Stimulated activated memory B cell treated with anti-CD40 and anti-IgM and Interleukin-4, amounts not matched to agents 10 μg/mL and 1 μg/mL and 100 μg/mL, for 72 hours (primary cell): ENCODE measurements at regions not wholly inside any gene's neighbourhood (a gene's known extent, or its start where the extent isn't known, plus 50 kb on each side); places are given as distances from the start of the nearest gene placed in this dataset.

Source experiments
- ATAC-seq: fragments of 150-1000 bp; cut with Tn5 transposase; 2 replicates; pipeline ENCODE4 v1.10.0; 2021
- H3K27ac Mint-ChIP-seq: one replicate; pipeline ENCODE4 v1.8.0; 2022; ENCODE audit warnings: mild to moderate bottlenecking, mixed read lengths
- H3K27me3 Mint-ChIP-seq: one replicate; pipeline ENCODE4 v1.8.0; 2022; ENCODE audit warnings: mixed read lengths
- H3K36me3 Mint-ChIP-seq: one replicate; pipeline ENCODE4 v1.8.0; 2022; ENCODE audit warnings: mixed read lengths
- H3K4me1 Mint-ChIP-seq: one replicate; pipeline ENCODE4 v1.8.0; 2022; ENCODE audit warnings: mixed read lengths
- H3K4me3 Mint-ChIP-seq: one replicate; pipeline ENCODE4 v1.8.0; 2022; ENCODE audit warnings: mild to moderate bottlenecking, moderate library complexity, mixed read lengths
- H3K9me3 Mint-ChIP-seq: one replicate; pipeline ENCODE4 v1.8.0; 2022; ENCODE audit warnings: mixed read lengths

DNA sequence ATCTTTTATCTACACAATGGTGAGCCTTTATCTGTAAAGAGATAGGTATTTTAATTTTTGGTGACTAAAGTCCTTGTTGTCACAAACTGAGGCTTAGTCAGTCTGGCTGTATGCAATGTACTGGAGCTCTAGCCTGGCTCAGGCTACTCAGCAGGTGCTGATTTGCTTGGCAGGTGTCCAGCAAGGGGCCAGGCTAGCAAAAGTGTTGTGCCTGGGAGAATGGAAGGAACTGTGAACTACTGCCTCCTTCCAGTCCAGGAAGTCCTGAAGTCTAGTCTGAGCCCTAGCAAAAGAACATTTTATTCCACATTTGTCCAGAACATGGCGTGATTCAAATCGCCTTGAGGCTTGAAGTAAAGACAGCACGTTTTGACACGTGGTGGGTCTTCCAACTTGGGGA lies 260.5 kb downstream of the CCDC85A start:
- Mint-ChIP-seq H3K36me3 (no peaks in the 10 kb centered on the region), H3K27me3 (no peaks in the 10 kb centered on the region), H3K4me1 (no peaks in the 10 kb centered on the region), H3K9me3 (no peaks in the 10 kb centered on the region), H3K27ac (no peak overlapping the region), H3K4me3 (no peak overlapping the region)
- ATAC-seq, result no peak

GRCh38 chr2:56448403-56449001 lies 264.7 kb downstream of the CCDC85A start:
- no peaks in the 10 kb centered on the region for H3K4me1 Mint-ChIP-seq
- no peak overlapping the region for H3K4me3 Mint-ChIP-seq
- H3K27me3 Mint-ChIP-seq, result no peaks in the 10 kb centered on the region
- H3K36me3 Mint-ChIP-seq, result no peaks in the 10 kb centered on the region
- no peak for ATAC-seq
- H3K9me3 Mint-ChIP-seq, result peaks cover 12% of the 10 kb centered on the region
- H3K27ac Mint-ChIP-seq, result no peak overlapping the region

- Mint-ChIP-seq H3K27me3 (no peaks in the 10 kb centered on the region), H3K9me3 (peaks cover 12% of the 10 kb centered on the region), H3K36me3 (no peaks in the 10 kb centered on the region), H3K4me3 (no peak overlapping the region), H3K4me1 (no peaks in the 10 kb centered on the region), H3K27ac (no peak overlapping the region)
- ATAC-seq, result no peak
Measured at GRCh38 chr2:56449002-56449431, 265.2 kb downstream of the CCDC85A start.

DNA sequence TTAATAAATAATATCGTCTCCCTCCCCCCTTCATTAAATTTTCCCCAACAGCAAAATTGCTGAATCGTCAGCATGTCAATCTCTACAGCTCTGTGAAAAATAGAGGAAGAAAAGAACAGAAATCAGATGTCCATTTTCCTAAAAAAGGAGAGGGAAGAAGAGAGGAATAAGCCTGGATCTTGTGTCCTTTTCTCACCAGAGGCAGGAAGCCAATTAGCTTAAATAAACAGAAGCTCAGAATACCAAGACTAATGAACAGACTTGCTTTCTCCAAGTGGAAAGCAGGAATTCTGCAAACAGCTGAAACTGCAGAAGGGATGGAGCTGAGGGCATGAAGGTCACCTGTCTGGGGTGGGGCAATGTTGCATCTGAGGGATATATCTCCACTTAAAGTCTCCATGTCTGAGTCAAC lies 265.7 kb downstream of the CCDC85A start:
- Mint-ChIP-seq H3K27me3 (no peaks in the 10 kb centered on the region), H3K4me3 (no peak overlapping the region), H3K4me1 (no peaks in the 10 kb centered on the region), H3K36me3 (no peaks in the 10 kb centered on the region), H3K9me3 (peaks cover 12% of the 10 kb centered on the region), H3K27ac (no peak overlapping the region)
- ATAC-seq, result no peak

DNA sequence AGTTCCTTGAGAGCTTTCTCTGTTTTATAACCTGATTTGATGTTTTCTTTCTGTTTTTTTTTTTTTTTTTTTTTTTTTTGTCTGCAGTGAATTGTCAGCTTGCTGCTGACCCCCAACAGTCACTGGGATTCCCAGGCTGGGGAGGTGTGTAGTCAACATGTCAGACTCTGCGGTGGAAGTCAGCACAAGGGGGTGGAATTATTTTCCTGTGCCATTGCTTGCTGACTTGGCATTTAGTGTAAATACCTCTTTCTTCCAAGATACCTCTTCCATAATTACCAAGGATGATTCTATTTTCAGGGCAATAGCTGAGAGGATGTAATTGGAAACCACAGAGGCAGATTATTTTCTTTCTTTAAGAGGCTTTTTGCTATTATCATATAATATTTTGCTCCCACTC lies 266.3 kb downstream of the CCDC85A start:
- H3K27me3 Mint-ChIP-seq, result no peaks in the 10 kb centered on the region

GRCh38 chr2:56450772-56451171 lies 267.0 kb downstream of the CCDC85A start:
- no peak for ATAC-seq
- H3K27me3 Mint-ChIP-seq, result no peaks in the 10 kb centered on the region
- H3K36me3 Mint-ChIP-seq, result no peaks in the 10 kb centered on the region
- no peak overlapping the region for H3K4me3 Mint-ChIP-seq
- H3K27ac Mint-ChIP-seq, result no peak overlapping the region
- H3K9me3 Mint-ChIP-seq, result peaks cover 12% of the 10 kb centered on the region
- no peaks in the 10 kb centered on the region for H3K4me1 Mint-ChIP-seq

More for the DNA sequence above, 266.3 kb downstream of the CCDC85A start:
- no peaks in the 10 kb centered on the region for H3K4me1 Mint-ChIP-seq
- H3K4me3 Mint-ChIP-seq, result no peak overlapping the region
- no peaks in the 10 kb centered on the region for H3K36me3 Mint-ChIP-seq
- peaks cover 12% of the 10 kb centered on the region for H3K9me3 Mint-ChIP-seq
- ATAC-seq, result no peak
- no peak overlapping the region for H3K27ac Mint-ChIP-seq

DNA sequence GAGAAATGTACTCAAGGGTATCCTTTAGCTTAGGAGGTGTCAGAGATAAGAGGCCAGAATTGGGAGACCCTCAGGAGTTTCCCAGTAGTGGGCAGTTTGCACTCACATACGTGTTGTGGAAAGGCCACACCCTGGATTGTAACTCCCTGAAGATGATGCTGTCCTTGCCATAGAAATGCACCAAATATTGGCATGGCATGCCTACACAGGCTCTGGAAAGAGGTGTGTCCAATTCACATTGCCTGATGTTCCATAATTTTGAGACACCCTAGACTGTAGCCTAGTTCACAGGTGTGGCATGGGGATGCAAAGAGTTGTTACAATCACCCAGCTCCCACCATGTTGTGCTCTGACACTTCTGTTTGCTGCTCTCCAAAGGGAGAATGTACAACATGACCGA lies 271.9 kb downstream of the CCDC85A start:
- H3K4me1 Mint-ChIP-seq, result no peaks in the 10 kb centered on the region
- H3K27ac Mint-ChIP-seq, result no peak overlapping the region
- peaks cover 13% of the 10 kb centered on the region for H3K9me3 Mint-ChIP-seq
- H3K4me3 Mint-ChIP-seq, result no peak overlapping the region
- no peaks in the 10 kb centered on the region for H3K36me3 Mint-ChIP-seq
- H3K27me3 Mint-ChIP-seq, result no peaks in the 10 kb centered on the region
- no peak for ATAC-seq

GRCh38 chr2:56456791-56457190 lies 273.0 kb downstream of the CCDC85A start:
- Mint-ChIP-seq H3K27ac (no peak overlapping the region), H3K4me3 (no peak overlapping the region), H3K36me3 (no peaks in the 10 kb centered on the region), H3K9me3 (peaks cover 3% of the 10 kb centered on the region), H3K4me1 (no peaks in the 10 kb centered on the region), H3K27me3 (no peaks in the 10 kb centered on the region)
- ATAC-seq, result no peak

DNA sequence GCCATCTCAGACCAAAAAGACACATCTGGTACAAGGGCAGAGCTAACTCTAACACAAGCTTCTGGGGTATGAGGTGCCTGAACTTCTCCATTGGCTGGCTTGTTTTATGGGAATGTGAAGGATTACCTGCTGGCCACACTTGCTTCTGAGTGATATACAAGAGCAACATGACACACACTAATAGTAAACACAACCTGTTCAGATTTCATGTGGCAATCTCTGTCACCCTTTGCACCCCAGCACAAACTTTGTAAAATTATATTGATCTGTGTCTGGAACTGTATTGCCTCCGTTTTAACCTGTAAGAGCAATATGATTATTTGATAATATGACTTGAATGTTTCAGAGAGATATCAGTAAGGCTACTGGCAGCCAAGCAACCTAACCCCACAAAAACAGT lies 276.7 kb downstream of the CCDC85A start:
- no peak for ATAC-seq
- Mint-ChIP-seq H3K36me3 (no peaks in the 10 kb centered on the region), H3K27ac (no peak overlapping the region), H3K27me3 (no peaks in the 10 kb centered on the region), H3K9me3 (peaks cover 8% of the 10 kb centered on the region), H3K4me3 (no peak overlapping the region), H3K4me1 (no peaks in the 10 kb centered on the region)

DNA sequence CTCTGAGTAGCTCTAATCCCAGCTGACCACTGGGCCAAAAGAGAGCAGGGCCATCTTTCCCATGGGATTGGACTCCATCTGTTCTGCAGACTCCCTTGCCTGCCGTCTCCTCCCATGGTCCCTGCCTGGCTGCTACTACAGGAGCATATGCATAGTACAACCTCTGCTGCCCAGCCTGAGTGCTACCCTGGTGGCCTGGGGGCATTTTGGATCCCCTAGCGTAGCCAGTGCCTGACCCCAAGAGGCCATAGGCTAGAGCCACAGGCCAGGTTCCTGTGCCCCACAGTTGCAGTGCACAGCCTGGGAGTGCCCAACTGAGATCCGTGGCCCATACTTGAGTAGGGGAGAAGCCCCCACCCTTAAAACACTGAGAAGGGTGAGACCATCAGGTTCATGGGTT lies 280.3 kb downstream of the CCDC85A start:
- no peaks in the 10 kb centered on the region for H3K4me1 Mint-ChIP-seq

DNA sequence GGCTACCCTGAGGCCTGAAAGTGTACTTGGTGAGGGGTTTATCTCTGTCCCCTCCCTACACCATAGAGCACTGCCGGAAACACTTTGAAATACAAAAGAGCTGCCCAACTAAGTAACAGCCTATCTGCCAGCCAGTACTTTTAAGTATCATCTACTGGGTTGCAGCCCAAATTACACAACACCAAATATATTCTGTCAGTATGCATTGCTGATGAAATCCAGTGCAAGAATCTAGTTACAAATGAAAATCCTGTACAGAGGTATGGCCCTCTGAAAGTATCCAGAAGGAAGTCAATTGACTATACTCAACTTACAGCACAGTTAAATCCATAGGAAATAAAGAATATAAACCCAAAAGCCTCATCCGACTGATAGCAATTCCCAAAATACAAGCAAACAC lies 280.8 kb downstream of the CCDC85A start:
- H3K9me3 Mint-ChIP-seq, result peaks cover 5% of the 10 kb centered on the region
- H3K4me3 Mint-ChIP-seq, result no peak overlapping the region
- no peaks in the 10 kb centered on the region for H3K27me3 Mint-ChIP-seq
- H3K4me1 Mint-ChIP-seq, result no peaks in the 10 kb centered on the region
- ATAC-seq, result no peak
- H3K36me3 Mint-ChIP-seq, result no peaks in the 10 kb centered on the region
- H3K27ac Mint-ChIP-seq, result no peak overlapping the region

More for the DNA sequence above, 280.3 kb downstream of the CCDC85A start:
- ATAC-seq, result no peak
- peaks cover 5% of the 10 kb centered on the region for H3K9me3 Mint-ChIP-seq
- no peaks in the 10 kb centered on the region for H3K27me3 Mint-ChIP-seq
- no peaks in the 10 kb centered on the region for H3K36me3 Mint-ChIP-seq
- no peak overlapping the region for H3K27ac Mint-ChIP-seq
- no peak overlapping the region for H3K4me3 Mint-ChIP-seq

- Mint-ChIP-seq H3K4me3 (no peak overlapping the region), H3K4me1 (no peaks in the 10 kb centered on the region), H3K36me3 (no peaks in the 10 kb centered on the region), H3K9me3 (peaks cover 5% of the 10 kb centered on the region), H3K27me3 (no peaks in the 10 kb centered on the region), H3K27ac (no peak overlapping the region)
- ATAC-seq, result no peak
Measured at GRCh38 chr2:56465491-56465890, 281.7 kb downstream of the CCDC85A start.

GRCh38 chr2:56473524-56473923 lies 289.7 kb downstream of the CCDC85A start:
- Mint-ChIP-seq H3K27ac (no peak overlapping the region), H3K27me3 (no peaks in the 10 kb centered on the region), H3K9me3 (no peaks in the 10 kb centered on the region), H3K4me3 (no peak overlapping the region), H3K4me1 (no peaks in the 10 kb centered on the region), H3K36me3 (no peaks in the 10 kb centered on the region)
- no peak for ATAC-seq

DNA sequence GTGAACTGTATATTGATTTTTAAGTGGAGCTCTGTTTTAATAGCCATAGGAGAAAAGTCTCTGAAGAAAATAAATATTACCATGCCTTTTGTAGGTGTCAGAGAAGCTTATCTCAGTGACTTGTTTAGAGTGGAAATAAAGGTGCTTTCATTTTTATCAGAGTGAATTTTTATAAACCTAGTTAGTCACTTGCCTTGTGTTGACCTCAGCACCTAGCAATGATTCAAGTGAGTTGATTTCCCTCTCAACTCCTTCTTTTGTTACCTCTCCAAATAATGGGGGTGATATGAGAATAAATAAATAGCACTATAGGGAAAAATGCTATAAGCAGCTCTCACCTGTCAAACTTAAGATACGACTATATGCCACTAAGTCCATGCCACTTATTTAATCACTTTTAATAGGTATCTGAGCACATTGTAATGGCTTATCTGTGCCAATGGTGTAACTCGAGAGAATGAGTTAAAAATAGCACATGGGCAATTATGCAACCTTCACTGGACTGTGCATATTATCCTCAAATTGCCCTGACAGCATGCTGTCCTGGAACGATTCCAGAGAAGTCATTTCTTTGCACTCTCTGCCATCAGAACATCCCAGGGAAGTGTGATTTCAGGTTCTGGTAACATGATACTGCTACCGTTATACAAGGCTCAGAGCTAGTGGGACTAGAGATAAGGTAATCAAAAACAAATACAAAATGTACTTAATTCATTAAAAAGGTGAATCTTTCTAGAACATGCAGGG lies 290.8 kb downstream of the CCDC85A start:
- Mint-ChIP-seq H3K4me3 (no peak overlapping the region), H3K9me3 (no peaks in the 10 kb centered on the region), H3K36me3 (no peaks in the 10 kb centered on the region), H3K4me1 (no peaks in the 10 kb centered on the region), H3K27ac (no peak overlapping the region), H3K27me3 (no peaks in the 10 kb centered on the region)
- no peak for ATAC-seq

GRCh38 chr2:56475191-56475590 lies 291.4 kb downstream of the CCDC85A start:
- H3K27ac Mint-ChIP-seq, result no peak overlapping the region
- no peaks in the 10 kb centered on the region for H3K9me3 Mint-ChIP-seq
- H3K4me1 Mint-ChIP-seq, result no peaks in the 10 kb centered on the region
- no peak for ATAC-seq
- H3K36me3 Mint-ChIP-seq, result no peaks in the 10 kb centered on the region
- H3K4me3 Mint-ChIP-seq, result no peak overlapping the region
- no peaks in the 10 kb centered on the region for H3K27me3 Mint-ChIP-seq

GRCh38 chr2:56476509-56477071 lies 292.8 kb downstream of the CCDC85A start:
- Mint-ChIP-seq H3K4me3 (no peak overlapping the region), H3K36me3 (no peaks in the 10 kb centered on the region), H3K27me3 (no peaks in the 10 kb centered on the region), H3K27ac (no peak overlapping the region), H3K9me3 (no peaks in the 10 kb centered on the region), H3K4me1 (no peaks in the 10 kb centered on the region)
- ATAC-seq, result no peak
